WTC11 (cell line): ENCODE measurements at regions not wholly inside any gene's neighbourhood (a gene's known extent, or its start where the extent isn't known, plus 50 kb on each side); places are given as distances from the start of the nearest gene placed in this dataset.

ENCODE experiments used
- ATAC-seq: fragments of 200-7000 bp; cut with Tn5 transposase; 2 replicates; pipeline ENCODE4 v1.10.0; 2021; ENCODE audit warnings: mild to moderate bottlenecking, moderate library complexity
- CTCF ChIA-PET: fragments of 300-600 bp; sonication (Branson Sonifier 250); formaldehyde crosslinking; loops from one replicate; lab custom pipeline; 2021; ENCODE audit warnings: antibody characterized with exemption; lab: Charles Lee
- POLR2A ChIA-PET: fragments of 350-600 bp; sonication (Branson Sonifier 250); formaldehyde crosslinking; loops from one replicate; lab custom pipeline; 2021; ENCODE audit warnings: antibody characterized with exemption; lab: Charles Lee
- DNase-seq: peaks from one replicate; pipeline ENCODE4 v3.0.0; 2021; ENCODE audit warnings: low spot score
- H3K27ac Mint-ChIP-seq: 2 replicates; pipeline ENCODE4 v1.8.0; 2021; ENCODE audit warnings: mixed read lengths
- H3K27me3 Mint-ChIP-seq: 2 replicates; pipeline ENCODE4 v1.8.0; 2021; ENCODE audit warnings: low read depth, mild to moderate bottlenecking, moderate library complexity, mixed read lengths
- H3K36me3 Mint-ChIP-seq: 2 replicates; pipeline ENCODE4 v1.8.0; 2021; ENCODE audit warnings: mixed read lengths
- H3K4me1 Mint-ChIP-seq: 2 replicates; pipeline ENCODE4 v1.8.0; 2022; ENCODE audit warnings: mixed read lengths
- H3K4me3 Mint-ChIP-seq: 2 replicates; pipeline ENCODE4 v1.8.0; 2021; ENCODE audit warnings: mild to moderate bottlenecking, moderate library complexity, mixed read lengths
- H3K9me3 Mint-ChIP-seq: 2 replicates; pipeline ENCODE4 v1.8.0; 2021; ENCODE audit warnings: mixed read lengths
- ARID4B ChIP-seq: sonication (generic); formaldehyde crosslinking; IDR thresholded peaks from 2 replicates; pipeline ENCODE4 v1.8.0; 2023; ENCODE audit warnings: missing genetic modification reagents, mild to moderate bottlenecking, borderline replicate concordance
- ATF3 ChIP-seq: sonication (generic); formaldehyde crosslinking; conservative IDR thresholded peaks from 2 replicates; pipeline ENCODE4 v1.8.1; 2022; ENCODE audit warnings: mild to moderate bottlenecking, missing genetic modification reagents
- CDX4 ChIP-seq: fragments of 250-450 bp; sonication (Bioruptor Pico); IDR thresholded peaks from 2 replicates; pipeline ENCODE4 v1.9.0; 2021; ENCODE audit warnings: moderate library complexity, mild to moderate bottlenecking, inconsistent platforms, borderline replicate concordance
- CTCF ChIP-seq: fragments of 200-600 bp; IDR thresholded peaks from 2 replicates; pipeline ENCODE4 v1.8.0; 2022; ENCODE audit warnings: antibody characterized with exemption
- E2F1 ChIP-seq: sonication (generic); formaldehyde crosslinking; IDR thresholded peaks from 2 replicates; pipeline ENCODE4 v1.8.0; 2022; ENCODE audit warnings: mild to moderate bottlenecking, missing genetic modification reagents
- E2F4 ChIP-seq: sonication (generic); formaldehyde crosslinking; IDR thresholded peaks from 2 replicates; pipeline ENCODE4 v1.8.1; 2022; ENCODE audit warnings: low read depth, mild to moderate bottlenecking, moderate library complexity, missing genetic modification reagents, borderline replicate concordance
- E2F5 ChIP-seq: sonication (generic); formaldehyde crosslinking; IDR thresholded peaks from 2 replicates; pipeline ENCODE4 v1.8.1; 2022; ENCODE audit warnings: mild to moderate bottlenecking, moderate library complexity, missing genetic modification reagents
- FOXK1 ChIP-seq: sonication (generic); formaldehyde crosslinking; IDR thresholded peaks from 2 replicates; pipeline ENCODE4 v1.8.0; 2022; ENCODE audit warnings: mild to moderate bottlenecking, moderate library complexity, missing genetic modification reagents
- GABPB1 ChIP-seq: sonication (generic); formaldehyde crosslinking; IDR thresholded peaks from 2 replicates; pipeline ENCODE4 v1.8.1; 2023; ENCODE audit warnings: mild to moderate bottlenecking, missing genetic modification reagents
- HMGA2 ChIP-seq: fragments of 250-450 bp; sonication (Bioruptor Pico); IDR thresholded peaks from 2 replicates; pipeline ENCODE4 v1.4.0; 2021; ENCODE audit warnings: mild to moderate bottlenecking, moderate library complexity
- IRF1 ChIP-seq: sonication (generic); formaldehyde crosslinking; IDR thresholded peaks from 2 replicates; pipeline ENCODE4 v1.8.0; 2023; ENCODE audit warnings: missing genetic modification reagents
- MYBL2 ChIP-seq: sonication (generic); formaldehyde crosslinking; IDR thresholded peaks from 2 replicates; pipeline ENCODE4 v1.8.1; 2023; ENCODE audit warnings: mild to moderate bottlenecking, moderate library complexity, missing genetic modification reagents
- STAT6 ChIP-seq: sonication (generic); formaldehyde crosslinking; conservative IDR thresholded peaks from 2 replicates; pipeline ENCODE4 v1.8.1; 2023; ENCODE audit warnings: mild to moderate bottlenecking, low read depth, missing genetic modification reagents, moderate library complexity
- TCF7 ChIP-seq: sonication (generic); formaldehyde crosslinking; IDR thresholded peaks from 2 replicates; pipeline ENCODE4 v1.8.0; 2022; ENCODE audit warnings: mild to moderate bottlenecking, low read depth, missing genetic modification reagents, moderate library complexity
- TEAD1 ChIP-seq: sonication (generic); formaldehyde crosslinking; IDR thresholded peaks from 2 replicates; pipeline ENCODE4 v1.8.0; 2022; ENCODE audit warnings: mild to moderate bottlenecking, missing genetic modification reagents
- ZNF416 ChIP-seq: fragments of 250-450 bp; sonication (Bioruptor Pico); IDR thresholded peaks from 2 replicates; pipeline ENCODE4 v1.9.0; 2021; ENCODE audit warnings: mild to moderate bottlenecking, inconsistent platforms
- ZNF512 ChIP-seq: sonication (generic); formaldehyde crosslinking; IDR thresholded peaks from 2 replicates; pipeline ENCODE4 v1.8.1; 2022; ENCODE audit warnings: missing genetic modification reagents, borderline replicate concordance

GRCh38 chr1:177891809-177892208, 78.0 kb downstream of the SEC16B start:
- no peak for ATAC-seq
- CTCF ChIA-PET, result no interaction called here

More at GRCh38 chr1:177891809-177892208, 78.0 kb downstream of the SEC16B start:
- H3K27me3 Mint-ChIP-seq, result peaks cover 3% of the 10 kb centered on the region; the same call in 1 of the 2 replicates
- TF ChIP-seq E2F4 (CRISPR knock-in tag) (no peak), E2F1 (CRISPR knock-in tag) (no peak), TCF7 (CRISPR knock-in tag) (no peak), ARID4B (CRISPR knock-in tag) (no peak), FOXK1 (no peak), STAT6 (CRISPR knock-in tag) (no peak), GABPB1 (CRISPR knock-in tag) (no peak), CDX4 (no peak), IRF1 (no peak), TEAD1 (CRISPR knock-in tag) (no peak), MYBL2 (CRISPR knock-in tag) (no peak), HMGA2 (CRISPR knock-in tag) (no peak), CTCF (no peak), ATF3 (CRISPR knock-in tag) (no peak), E2F5 (CRISPR knock-in tag) (no peak), ZNF512 (CRISPR knock-in tag) (no peak), ZNF416 (CRISPR knock-in tag) (no peak)
- no peak overlapping the region for H3K4me3 Mint-ChIP-seq
- peaks cover 41% of the 10 kb centered on the region for H3K9me3 Mint-ChIP-seq
- H3K4me1 Mint-ChIP-seq, result no peaks in the 10 kb centered on the region
- POLR2A ChIA-PET, result no interaction called here
- H3K27ac Mint-ChIP-seq, result no peak overlapping the region
- H3K36me3 Mint-ChIP-seq, result peaks cover 22% of the 10 kb centered on the region
- DNase-seq, result no peak
